Panc1 (cell line): ENCODE measurements at regions not wholly inside any gene's neighbourhood (a gene's known extent, or its start where the extent isn't known, plus 50 kb on each side); places are given as distances from the start of the nearest gene placed in this dataset.
A peak's percentile ranks its signal among the peaks of the same experiment; 100 is the strongest.

Source experiments
- ATAC-seq: fragments of 200-7000 bp; cut with Tn5 transposase; 2 replicates; pipeline ENCODE4 v1.9.1; 2020; ENCODE audit warnings: mild to moderate bottlenecking, moderate library complexity
- BruUV-seq: library from RNA; stranded (reverse); fragments of 400-500 nt; replicated peaks from 2 replicates; lab custom pipeline; 2021; lab: Mats Ljungman, UMichigan
- CTCF ChIA-PET: fragments of 300-600 bp; sonication (Branson Sonifier 250); formaldehyde crosslinking; loops from one replicate; lab custom pipeline; 2022; ENCODE audit warnings: antibody characterized with exemption; lab: Charles Lee
- POLR2A ChIA-PET: fragments of 300-600 bp; sonication (Branson Sonifier 250); formaldehyde crosslinking; loops from one replicate; lab custom pipeline; 2022; ENCODE audit warnings: antibody characterized with exemption; lab: Charles Lee
- DNase-seq: peaks from one replicate; pipeline ENCODE4 v3.0.0-alpha.2; 2010; ENCODE audit warnings: low read depth, low spot score
- H3K27ac ChIP-seq: 2 replicates; pipeline ENCODE4 v1.5.1; 2011; ENCODE audit warnings: mild to moderate bottlenecking, low read length, inconsistent platforms
- H3K27me3 ChIP-seq: fragments of 200-500 bp; sonication (Bioruptor generic); 2 replicates; pipeline ENCODE4 v1.6.0; 2014; ENCODE audit warnings: low read length, inconsistent platforms; ENCODE audit not compliant: control insufficient read depth, insufficient read depth
- H3K36me3 ChIP-seq: fragments of 200-500 bp; sonication (Bioruptor generic); 2 replicates; pipeline ENCODE4 v1.5.1; 2014; ENCODE audit warnings: inconsistent platforms, mild to moderate bottlenecking, low read length, moderate library complexity; ENCODE audit not compliant: control insufficient read depth, insufficient read depth
- H3K4me1 ChIP-seq: 2 replicates; pipeline ENCODE4 v1.5.1; 2011; ENCODE audit warnings: inconsistent platforms, mild to moderate bottlenecking, low read length, moderate library complexity; ENCODE audit not compliant: control insufficient read depth, insufficient read depth
- H3K4me3 ChIP-seq, 2 experiments: 2 replicates each; pipeline ENCODE4 v1.5.1; 2011 to 2012; ENCODE audit warnings: low read depth in 2 of 2, low read length in 2 of 2, mild to moderate bottlenecking in 2 of 2, inconsistent platforms in 1 of 2, moderate library complexity in 1 of 2
- H3K9me3 ChIP-seq: fragments of 200-500 bp; sonication (Bioruptor generic); 2 replicates; pipeline ENCODE4 v1.5.1; 2014; ENCODE audit warnings: low read depth, mild to moderate bottlenecking, inconsistent platforms, low read length, moderate library complexity; ENCODE audit not compliant: control insufficient read depth, insufficient read depth
- CTCF ChIP-seq: fragments of 450-650 bp; IDR thresholded peaks from 2 replicates; pipeline ENCODE4 v1.5.1; 2017; ENCODE audit warnings: mild to moderate bottlenecking
- POLR2AphosphoS5 ChIP-seq: IDR thresholded peaks from 2 replicates; pipeline ENCODE4 v1.6.1; 2012; ENCODE audit warnings: mild to moderate bottlenecking, low read depth, low read length, moderate library complexity
- REST ChIP-seq, 2 experiments: IDR thresholded peaks; 2 replicates each; pipeline ENCODE4 v1.6.1; 2011 to 2012; ENCODE audit warnings: low read depth in 2 of 2, control low read depth in 1 of 2, low read length in 1 of 2, mild to moderate bottlenecking in 1 of 2, moderate library complexity in 1 of 2; ENCODE audit not compliant: insufficient read depth in 1 of 2
- SIN3A ChIP-seq: IDR thresholded peaks from 2 replicates; pipeline ENCODE4 v1.6.1; 2012; ENCODE audit warnings: low read depth, mild to moderate bottlenecking, low read length, moderate library complexity, borderline replicate concordance; ENCODE audit not compliant: insufficient read depth
- TCF7L2 ChIP-seq: IDR thresholded peaks from 2 replicates; pipeline ENCODE4 v1.6.1; 2011; ENCODE audit warnings: mild to moderate bottlenecking, low read depth, low read length, inconsistent platforms
- in situ Hi-C: cut with HindIII; loops from 2 replicates; pipeline ENCODE4 v1.10.0; 2016; ENCODE audit warnings: low sequenced_read_pairs, low pct_unique_long_range_greater_than_20kb
- intact Hi-C: fragments of 100-400 bp; cut with micrococcal nuclease; formaldehyde crosslinking; loops from one replicate; pipeline ENCODE4 v1.10.0; 2022; ENCODE audit not compliant: unreplicated experiment

DNA sequence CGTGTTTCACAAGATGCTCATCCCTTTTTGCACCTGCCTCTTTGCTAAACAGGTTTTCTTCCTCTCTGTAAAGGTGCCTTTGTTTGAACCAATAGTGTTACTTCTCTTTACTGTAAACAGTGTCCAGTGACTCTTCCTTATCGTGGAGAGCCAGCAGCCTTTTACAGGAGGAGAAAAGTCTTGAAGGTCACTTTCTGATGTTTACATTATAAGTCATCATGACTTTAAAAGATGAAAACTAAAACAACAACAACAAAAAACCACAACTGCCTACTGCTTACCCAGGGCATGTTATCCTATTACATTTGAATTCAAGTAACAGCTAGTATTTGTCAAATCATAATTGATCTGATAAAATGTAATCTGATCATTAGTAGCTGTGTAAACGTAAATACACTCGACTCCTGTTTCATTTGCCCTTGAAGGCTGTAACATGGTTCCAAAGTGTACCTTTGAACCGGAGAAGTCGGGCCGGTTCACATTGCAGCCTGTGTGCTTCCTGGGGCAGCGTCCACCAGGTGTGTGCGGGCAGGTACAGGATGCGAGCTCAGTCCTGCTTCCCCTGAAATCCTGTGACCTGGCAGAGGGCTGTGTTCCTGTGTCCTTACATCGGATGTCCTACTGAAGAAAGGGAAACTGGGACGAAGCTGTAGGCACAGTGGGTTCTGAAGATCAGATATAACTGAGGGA lies 118.1 kb downstream of the C9orf152 start:
- Histone ChIP-seq H3K9me3 (no peaks in the 10 kb centered on the region), H3K4me3 (no peak overlapping the region), H3K27me3 (no peaks in the 10 kb centered on the region), H3K4me1 (peaks cover 6% of the 10 kb centered on the region), H3K27ac (no peak overlapping the region), H3K36me3 (no peaks in the 10 kb centered on the region)
- in situ Hi-C loops (no loop called here), intact Hi-C loops (no loop called here)
- no peak for DNase-seq
- ATAC-seq, result peak; percentile 70
- no peak for TF ChIP-seq CTCF
- CTCF ChIA-PET, result no interaction called here
- POLR2A ChIA-PET, result no interaction called here
- BruUV-seq, result no TSS peak

- BruUV-seq, result no TSS peak
- ChIA-PET CTCF (interaction anchor here (0.8 kb wide), 1 partner anchor 50 kb away, joined by 3 read pairs; no protein-coding TSS in a partner anchor), POLR2A (no interaction called here)
- Histone ChIP-seq H3K36me3 (no peaks in the 10 kb centered on the region), H3K9me3 (no peaks in the 10 kb centered on the region), H3K27ac (no peak overlapping the region), H3K27me3 (no peaks in the 10 kb centered on the region), H3K4me1 (peaks cover 6% of the 10 kb centered on the region), H3K4me3 (no peak overlapping the region)
- ATAC-seq (no peak), DNase-seq (no peak)
- in situ Hi-C loops, result no loop called here
- TF ChIP-seq TCF7L2, result no peak
- no peak for TF ChIP-seq POLR2AphosphoS5
- TF ChIP-seq SIN3A, result no peak
- no peak for TF ChIP-seq REST (IDR thresholded peaks at IDR 0.05; ENCODE audit: insufficient read depth in 1 of 2, low read depth in 2 of 2, low read length in 1 of 2)
- no peak for TF ChIP-seq CTCF
- intact Hi-C loops, result no loop called here
Measured at GRCh38 chr9:110092792-110093191, 115.2 kb downstream of the C9orf152 start.
